PC-9 (cell line): ENCODE measurements at regions not wholly inside any gene's neighbourhood (a gene's known extent, or its start where the extent isn't known, plus 50 kb on each side); places are given as distances from the start of the nearest gene placed in this dataset.

Experiments used
- BruUV-seq: library from RNA; stranded (reverse); fragments of 400-500 nt; replicated peaks from 2 replicates; lab custom pipeline; 2021; lab: Mats Ljungman, UMichigan
- CTCF ChIA-PET: fragments of 300-600 bp; sonication (Branson Sonifier 250); formaldehyde crosslinking; loops from one replicate; lab custom pipeline; 2022; ENCODE audit warnings: antibody characterized with exemption; lab: Charles Lee
- POLR2A ChIA-PET: fragments of 300-600 bp; sonication (Branson Sonifier 250); formaldehyde crosslinking; loops from one replicate; lab custom pipeline; 2022; ENCODE audit warnings: antibody characterized with exemption; ENCODE audit not compliant: unreplicated experiment; lab: Charles Lee
- DNase-seq, 2 experiments: peaks; one replicate each; pipeline versions ENCODE4 v3.0.0 to v3.0.0-alpha.2; 2015 to 2022; ENCODE audit warnings: mixed read lengths in 1 of 2
- H2AFZ ChIP-seq: fragments of 200-600 bp; sonication (generic); 2 replicates; pipeline ENCODE4 v1.8.1; 2017; ENCODE audit warnings: antibody characterized with exemption
- H3F3A ChIP-seq: fragments of 200-600 bp; sonication (generic); 2 replicates; pipeline ENCODE4 v1.8.1; 2017; ENCODE audit warnings: antibody characterized with exemption, mild to moderate bottlenecking, low read depth; ENCODE audit not compliant: insufficient read depth
- H3K27ac ChIP-seq: fragments of 200-600 bp; sonication (generic); 2 replicates; pipeline ENCODE4 v1.6.1; 2016; ENCODE audit warnings: mixed run types
- H3K27me3 ChIP-seq: fragments of 200-600 bp; sonication (generic); 2 replicates; pipeline ENCODE4 v1.6.1; 2016; ENCODE audit warnings: low read depth, mixed run types; ENCODE audit not compliant: insufficient read depth
- H3K36me3 ChIP-seq: fragments of 200-600 bp; sonication (generic); 2 replicates; pipeline ENCODE4 v1.6.1; 2016; ENCODE audit warnings: low read depth, mixed run types
- H3K4me1 ChIP-seq: fragments of 200-600 bp; sonication (generic); replicated peaks from 2 replicates; pipeline ENCODE4 v1.6.1; 2016; ENCODE audit warnings: mixed run types; ENCODE audit not compliant: insufficient read depth
- H3K4me2 ChIP-seq: fragments of 200-600 bp; sonication (generic); 2 replicates; pipeline ENCODE4 v1.6.1; 2017; ENCODE audit warnings: mixed run types
- H3K4me3 ChIP-seq: fragments of 200-600 bp; sonication (generic); 2 replicates; pipeline ENCODE4 v1.6.1; 2016; ENCODE audit warnings: mixed run types
- H3K79me2 ChIP-seq: fragments of 200-600 bp; sonication (generic); 2 replicates; pipeline ENCODE4 v1.6.1; 2017; ENCODE audit warnings: low read depth, mixed run types
- H3K9me2 ChIP-seq: fragments of 200-600 bp; sonication (generic); 2 replicates; pipeline ENCODE4 v1.8.1; 2017; ENCODE audit warnings: mild to moderate bottlenecking; ENCODE audit not compliant: insufficient read depth
- H3K9me3 ChIP-seq: fragments of 200-600 bp; sonication (generic); 2 replicates; pipeline ENCODE4 v1.8.1; 2016; ENCODE audit warnings: low read depth; ENCODE audit not compliant: insufficient read depth
- H4K20me1 ChIP-seq: fragments of 200-600 bp; sonication (generic); 2 replicates; pipeline ENCODE4 v1.8.1; 2017; ENCODE audit not compliant: insufficient read depth
- EZH2 ChIP-seq: fragments of 200-600 bp; sonication (generic); IDR thresholded peaks from 2 replicates; pipeline ENCODE4 v1.8.0; 2017; ENCODE audit warnings: antibody characterized with exemption, low read depth
- intact Hi-C: fragments of 100-400 bp; cut with micrococcal nuclease; formaldehyde crosslinking; loops from one replicate; pipeline ENCODE4 v1.10.0; 2022; ENCODE audit not compliant: unreplicated experiment
- TF ChIP-seq, protein P1 (sequence below): fragments of 200-600 bp; sonication (generic); conservative IDR thresholded peaks from 2 replicates; pipeline ENCODE4 v1.6.1; 2017; ENCODE audit warnings: mixed run types, antibody characterized with exemption, mild to moderate bottlenecking, moderate library complexity

- Histone ChIP-seq H3K27me3 (no peaks in the 10 kb centered on the region), H3K36me3 (no peaks in the 10 kb centered on the region), H3F3A (no peaks in the 10 kb centered on the region), H3K79me2 (no peaks in the 10 kb centered on the region), H2AFZ (no peak overlapping the region), H3K4me3 (no peak overlapping the region), H3K4me2 (no peak overlapping the region), H3K9me2 (no peaks in the 10 kb centered on the region), H3K9me3 (no peaks in the 10 kb centered on the region), H4K20me1 (no peaks in the 10 kb centered on the region), H3K4me1 (peaks cover 5% of the 10 kb centered on the region; the same call in 1 of the 2 replicates), H3K27ac (no peak overlapping the region)
- TF ChIP-seq, protein P1, sequence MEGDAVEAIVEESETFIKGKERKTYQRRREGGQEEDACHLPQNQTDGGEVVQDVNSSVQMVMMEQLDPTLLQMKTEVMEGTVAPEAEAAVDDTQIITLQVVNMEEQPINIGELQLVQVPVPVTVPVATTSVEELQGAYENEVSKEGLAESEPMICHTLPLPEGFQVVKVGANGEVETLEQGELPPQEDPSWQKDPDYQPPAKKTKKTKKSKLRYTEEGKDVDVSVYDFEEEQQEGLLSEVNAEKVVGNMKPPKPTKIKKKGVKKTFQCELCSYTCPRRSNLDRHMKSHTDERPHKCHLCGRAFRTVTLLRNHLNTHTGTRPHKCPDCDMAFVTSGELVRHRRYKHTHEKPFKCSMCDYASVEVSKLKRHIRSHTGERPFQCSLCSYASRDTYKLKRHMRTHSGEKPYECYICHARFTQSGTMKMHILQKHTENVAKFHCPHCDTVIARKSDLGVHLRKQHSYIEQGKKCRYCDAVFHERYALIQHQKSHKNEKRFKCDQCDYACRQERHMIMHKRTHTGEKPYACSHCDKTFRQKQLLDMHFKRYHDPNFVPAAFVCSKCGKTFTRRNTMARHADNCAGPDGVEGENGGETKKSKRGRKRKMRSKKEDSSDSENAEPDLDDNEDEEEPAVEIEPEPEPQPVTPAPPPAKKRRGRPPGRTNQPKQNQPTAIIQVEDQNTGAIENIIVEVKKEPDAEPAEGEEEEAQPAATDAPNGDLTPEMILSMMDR, result no peak
- TF ChIP-seq EZH2, result no peak
- intact Hi-C loops, result no loop called here
- DNase-seq, result no peak
- ChIA-PET POLR2A (no interaction called here), CTCF (no interaction called here)
- BruUV-seq, result no TSS peak
Observed at GRCh38 chr7:121490309-121490708, 94.2 kb upstream of the FAM3C start.

DNA sequence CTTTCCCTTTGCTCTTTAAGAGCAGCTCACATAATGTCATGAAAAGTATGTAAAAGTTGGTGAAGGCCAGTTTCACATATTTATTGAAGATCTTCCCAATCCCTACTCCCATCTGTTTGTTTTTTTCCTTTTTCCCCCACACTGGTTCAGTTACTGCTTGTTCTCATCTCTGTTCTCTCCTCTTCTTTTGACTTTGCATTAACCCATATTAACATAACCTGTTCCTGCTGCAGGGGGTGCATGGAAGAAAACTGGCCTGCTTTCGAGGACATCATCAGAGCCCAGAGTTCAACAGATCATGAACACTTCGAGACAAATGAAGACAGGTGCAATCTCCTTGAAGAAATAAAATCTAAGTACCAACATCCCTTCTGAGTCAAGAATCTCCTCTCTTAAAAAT lies 93.3 kb upstream of the FAM3C start:
- ChIA-PET CTCF (no interaction called here), POLR2A (no interaction called here)
- Histone ChIP-seq H3K4me3 (no peak overlapping the region), H3F3A (no peaks in the 10 kb centered on the region), H3K79me2 (no peaks in the 10 kb centered on the region), H3K36me3 (no peaks in the 10 kb centered on the region), H3K27ac (no peak overlapping the region), H3K9me3 (no peaks in the 10 kb centered on the region), H3K9me2 (no peaks in the 10 kb centered on the region), H2AFZ (no peak overlapping the region), H3K4me1 (peaks cover 5% of the 10 kb centered on the region; the same call in 1 of the 2 replicates), H3K4me2 (no peak overlapping the region), H3K27me3 (no peaks in the 10 kb centered on the region), H4K20me1 (no peaks in the 10 kb centered on the region)
- BruUV-seq, result no TSS peak
- TF ChIP-seq EZH2, result no peak
- TF ChIP-seq, protein P1, result no peak
- DNase-seq, result no peak
- intact Hi-C loops, result no loop called here

GRCh38 chr7:121488111-121488650 lies 92.1 kb upstream of the FAM3C start:
- H3K36me3 ChIP-seq, result no peaks in the 10 kb centered on the region
- H2AFZ ChIP-seq, result peak overlapping the region; percentile 68; the same call in 1 of the 2 replicates
- CTCF ChIA-PET, result no interaction called here
- no peaks in the 10 kb centered on the region for H3K79me2 ChIP-seq
- no peaks in the 10 kb centered on the region for H4K20me1 ChIP-seq
- POLR2A ChIA-PET, result no interaction called here
- no peaks in the 10 kb centered on the region for H3K9me2 ChIP-seq
- TF ChIP-seq, protein P1, result no peak
- no peak for TF ChIP-seq EZH2
- H3K27me3 ChIP-seq, result no peaks in the 10 kb centered on the region
- H3K27ac ChIP-seq, result no peak overlapping the region
- peaks cover 5% of the 10 kb centered on the region; the same call in 1 of the 2 replicates for H3K4me1 ChIP-seq
- H3K4me3 ChIP-seq, result no peak overlapping the region
- H3K9me3 ChIP-seq, result no peaks in the 10 kb centered on the region
- no peak for DNase-seq
- intact Hi-C loops, result no loop called here
- H3F3A ChIP-seq, result no peaks in the 10 kb centered on the region
- peak overlapping the region; percentile 43 for H3K4me2 ChIP-seq
- no TSS peak for BruUV-seq
